ENCODE measurements at regions not wholly inside any gene's neighbourhood (a gene's known extent, or its start where the extent isn't known, plus 50 kb on each side); places are given as distances from the start of the nearest gene placed in this dataset.
"Not testable (repeated sequence)": the region's sequence is repeated elsewhere in the genome, so short reads cannot be mapped to it uniquely, and the experiment has no call there.

DNA sequence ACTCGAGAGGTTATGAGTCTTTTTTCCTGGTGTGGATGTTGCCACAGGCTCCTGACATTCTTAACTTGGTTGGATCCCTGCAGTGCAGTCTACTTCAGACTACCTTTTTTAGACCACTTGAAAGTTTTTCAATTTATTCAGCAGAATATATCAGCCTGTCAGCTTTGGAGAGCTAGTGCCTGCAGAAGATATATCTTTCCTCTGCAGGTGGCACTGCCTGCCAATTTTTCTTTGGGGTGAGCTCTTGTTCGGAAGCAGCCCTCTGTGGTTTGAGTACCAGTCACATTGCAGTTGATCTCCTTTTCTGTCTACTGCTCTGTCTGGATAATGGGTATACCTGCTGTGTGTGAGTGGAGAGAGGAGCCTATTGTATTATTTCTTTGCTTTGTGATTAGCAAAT lies 730.4 kb downstream of the PRIM2 start:
- intact Hi-C loops (cut with micrococcal nuclease); H3K9ac ChIP-seq (ENCODE audit: low read length); H3K36me3 ChIP-seq (ENCODE audit: low read depth, low read length); H4K20me1 ChIP-seq (ENCODE audit: low read length); H3K27me3 ChIP-seq (ENCODE audit: low read length); POLR2A ChIA-PET (ENCODE audit: unreplicated experiment); H3K27ac ChIP-seq (ENCODE audit: low read length); H3K9me2 ChIP-seq (replicated peaks; ENCODE audit: low read length); H3K79me2 ChIP-seq (ENCODE audit: low read length); H3K4me3 ChIP-seq (ENCODE audit: low read length); H3K4me2 ChIP-seq (ENCODE audit: low read length); H3K9me3 ChIP-seq (ENCODE audit: low read length); H3K4me1 ChIP-seq (ENCODE audit: insufficient read depth, low read length); BruUV-seq (replicated peaks); H2AFZ ChIP-seq (ENCODE audit: low read length); CTCF ChIA-PET; H3F3A ChIP-seq (ENCODE audit: low read length, unreplicated experiment): not testable (repeated sequence)
- DNase-seq, result peak; percentile 18
- peak; percentile 76 for ATAC-seq
- TF ChIP-seq, protein P1, sequence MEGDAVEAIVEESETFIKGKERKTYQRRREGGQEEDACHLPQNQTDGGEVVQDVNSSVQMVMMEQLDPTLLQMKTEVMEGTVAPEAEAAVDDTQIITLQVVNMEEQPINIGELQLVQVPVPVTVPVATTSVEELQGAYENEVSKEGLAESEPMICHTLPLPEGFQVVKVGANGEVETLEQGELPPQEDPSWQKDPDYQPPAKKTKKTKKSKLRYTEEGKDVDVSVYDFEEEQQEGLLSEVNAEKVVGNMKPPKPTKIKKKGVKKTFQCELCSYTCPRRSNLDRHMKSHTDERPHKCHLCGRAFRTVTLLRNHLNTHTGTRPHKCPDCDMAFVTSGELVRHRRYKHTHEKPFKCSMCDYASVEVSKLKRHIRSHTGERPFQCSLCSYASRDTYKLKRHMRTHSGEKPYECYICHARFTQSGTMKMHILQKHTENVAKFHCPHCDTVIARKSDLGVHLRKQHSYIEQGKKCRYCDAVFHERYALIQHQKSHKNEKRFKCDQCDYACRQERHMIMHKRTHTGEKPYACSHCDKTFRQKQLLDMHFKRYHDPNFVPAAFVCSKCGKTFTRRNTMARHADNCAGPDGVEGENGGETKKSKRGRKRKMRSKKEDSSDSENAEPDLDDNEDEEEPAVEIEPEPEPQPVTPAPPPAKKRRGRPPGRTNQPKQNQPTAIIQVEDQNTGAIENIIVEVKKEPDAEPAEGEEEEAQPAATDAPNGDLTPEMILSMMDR (conservative IDR thresholded peaks at IDR 0.05; ENCODE audit: low read depth, low read length), result peak; percentile 47; the same call in 1 of the 2 replicates

DNA sequence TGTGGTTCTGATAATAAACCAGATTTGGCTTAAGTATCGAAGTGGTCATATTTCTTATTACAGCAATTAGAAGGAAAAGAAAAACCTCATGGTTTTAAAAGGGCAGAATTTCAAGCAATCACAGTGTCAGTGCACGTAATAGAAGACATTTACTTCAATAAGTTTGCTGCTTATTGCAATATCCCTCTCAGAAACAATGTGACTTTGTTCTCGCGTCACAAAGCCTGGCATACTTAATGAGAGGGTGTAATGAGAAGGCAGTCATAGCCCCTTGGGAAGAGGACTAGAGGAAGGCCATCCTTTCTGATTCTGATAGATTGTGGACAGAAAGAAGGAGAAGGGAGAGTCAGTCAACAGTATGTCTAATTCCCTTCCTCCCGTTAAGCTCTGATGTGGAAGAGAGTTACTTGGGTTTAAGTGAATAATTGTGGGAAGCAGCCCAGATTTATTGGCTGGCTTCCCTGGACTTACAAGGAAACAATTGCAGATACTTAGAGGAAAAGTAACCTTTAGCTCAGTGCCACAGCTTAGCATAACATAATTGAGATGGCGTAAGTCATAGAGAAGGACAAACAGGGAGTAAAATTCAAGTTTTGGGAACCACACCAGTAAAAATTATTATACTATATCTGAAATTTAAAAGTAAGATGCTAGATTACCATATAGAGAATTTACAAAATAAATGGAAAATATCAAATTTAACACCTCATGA lies 738.2 kb downstream of the PRIM2 start:
- H3K79me2 ChIP-seq (ENCODE audit: low read length); H4K20me1 ChIP-seq (ENCODE audit: low read length); ATAC-seq; CTCF ChIA-PET; intact Hi-C loops (cut with micrococcal nuclease); H3K4me2 ChIP-seq (ENCODE audit: low read length); H3K4me3 ChIP-seq (ENCODE audit: low read length); H3K36me3 ChIP-seq (ENCODE audit: low read depth, low read length); H3K9ac ChIP-seq (ENCODE audit: low read length); H3K9me2 ChIP-seq (replicated peaks; ENCODE audit: low read length); H3K27me3 ChIP-seq (ENCODE audit: low read length); POLR2A ChIA-PET (ENCODE audit: unreplicated experiment); H3K27ac ChIP-seq (ENCODE audit: low read length); H3F3A ChIP-seq (ENCODE audit: low read length, unreplicated experiment); BruUV-seq (replicated peaks); DNase-seq; H3K4me1 ChIP-seq (ENCODE audit: insufficient read depth, low read length); H3K9me3 ChIP-seq (ENCODE audit: low read length); H2AFZ ChIP-seq (ENCODE audit: low read length): not testable (repeated sequence)

DNA sequence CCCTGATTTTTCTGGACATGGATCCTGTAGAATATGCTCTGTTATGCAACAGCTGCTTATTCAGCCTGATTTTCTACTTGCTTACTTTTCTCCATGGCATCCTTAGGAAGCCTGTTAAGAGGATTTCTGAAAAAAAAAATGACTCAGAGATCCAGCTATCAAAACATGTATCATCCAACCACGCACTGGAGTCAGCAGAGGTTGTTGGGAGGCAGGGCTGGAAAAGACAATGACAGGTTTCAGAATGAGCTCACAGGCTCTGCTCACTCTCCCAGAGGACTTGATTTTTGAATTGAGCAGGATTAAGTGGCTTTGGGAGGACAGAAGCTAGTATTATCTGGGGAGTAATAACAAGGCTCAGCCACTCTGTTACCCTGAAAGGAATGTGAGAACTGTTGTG lies 742.3 kb downstream of the PRIM2 start:
- ATAC-seq (peak; percentile 77), DNase-seq (peak; percentile 55)
- H2AFZ ChIP-seq (ENCODE audit: low read length); intact Hi-C loops (cut with micrococcal nuclease); H3K4me3 ChIP-seq (ENCODE audit: low read length); H3K9me3 ChIP-seq (ENCODE audit: low read length); H3K36me3 ChIP-seq (ENCODE audit: low read depth, low read length); H3K79me2 ChIP-seq (ENCODE audit: low read length); BruUV-seq (replicated peaks); POLR2A ChIA-PET (ENCODE audit: unreplicated experiment); H3F3A ChIP-seq (ENCODE audit: low read length, unreplicated experiment); H3K4me2 ChIP-seq (ENCODE audit: low read length); H4K20me1 ChIP-seq (ENCODE audit: low read length); H3K9ac ChIP-seq (ENCODE audit: low read length); H3K9me2 ChIP-seq (replicated peaks; ENCODE audit: low read length); CTCF ChIA-PET; H3K27ac ChIP-seq (ENCODE audit: low read length); H3K27me3 ChIP-seq (ENCODE audit: low read length); H3K4me1 ChIP-seq (ENCODE audit: insufficient read depth, low read length): not testable (repeated sequence)

DNA sequence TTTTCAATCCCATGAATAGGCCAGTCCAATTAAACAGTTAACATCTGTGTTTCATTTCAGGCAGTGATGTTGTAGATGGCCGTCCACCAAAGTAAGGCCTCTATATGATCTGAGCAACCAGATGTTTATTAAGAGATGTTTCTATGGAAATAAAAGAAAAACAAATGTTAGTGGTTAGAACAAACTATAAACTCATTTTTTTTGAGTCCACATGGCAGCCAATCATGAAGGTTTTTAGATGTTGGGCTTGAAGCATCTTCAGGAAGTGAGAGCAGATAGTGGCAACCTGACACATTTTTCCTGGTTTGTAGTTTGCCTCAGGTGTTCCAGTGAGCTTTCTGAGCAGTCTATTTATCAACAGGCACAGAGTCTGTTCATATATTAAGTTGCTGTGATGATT lies 746.1 kb downstream of the PRIM2 start:
- CTCF ChIA-PET; H3K9me2 ChIP-seq (replicated peaks; ENCODE audit: low read length): not testable (repeated sequence)

DNA sequence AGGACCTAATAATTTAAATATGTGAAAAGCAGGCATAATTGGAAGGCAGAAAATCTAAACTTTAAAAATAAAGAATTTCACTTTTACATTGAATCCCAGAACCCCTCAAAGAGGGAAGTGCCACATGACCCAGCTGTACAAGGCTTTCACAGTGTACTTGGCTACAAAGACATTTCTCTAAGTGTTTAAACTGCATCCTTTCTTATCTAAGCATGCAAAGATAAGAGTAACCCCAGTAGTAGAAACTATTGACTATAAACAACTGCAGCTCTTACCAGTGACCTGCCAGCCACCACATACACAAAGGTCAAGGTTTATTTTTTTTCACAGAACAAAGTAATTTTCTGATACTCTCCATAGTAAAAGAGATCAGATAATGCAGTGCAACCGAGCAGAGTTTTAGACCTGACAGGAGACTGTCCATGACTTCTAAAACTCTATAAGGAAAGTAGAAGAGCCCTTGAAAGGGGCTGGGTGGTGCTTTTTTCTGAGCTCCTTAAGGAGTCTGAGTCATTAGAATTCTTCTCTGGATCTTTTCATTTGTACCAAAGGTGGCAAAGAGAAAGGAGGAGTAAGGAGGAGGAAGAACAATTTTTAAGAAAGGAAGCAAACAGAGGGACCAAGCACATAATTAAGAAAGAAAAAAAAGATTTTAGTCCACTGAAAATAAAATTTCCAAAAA lies 750.6 kb downstream of the PRIM2 start:
- CTCF ChIA-PET; H3K9ac ChIP-seq (ENCODE audit: low read length); H3K79me2 ChIP-seq (ENCODE audit: low read length); DNase-seq; H3K36me3 ChIP-seq (ENCODE audit: low read depth, low read length); H3F3A ChIP-seq (ENCODE audit: low read length, unreplicated experiment); intact Hi-C loops (cut with micrococcal nuclease); POLR2A ChIA-PET (ENCODE audit: unreplicated experiment); BruUV-seq (replicated peaks); H3K4me3 ChIP-seq (ENCODE audit: low read length); H3K9me3 ChIP-seq (ENCODE audit: low read length); H3K4me2 ChIP-seq (ENCODE audit: low read length); H2AFZ ChIP-seq (ENCODE audit: low read length); H3K9me2 ChIP-seq (replicated peaks; ENCODE audit: low read length); H3K27me3 ChIP-seq (ENCODE audit: low read length); ATAC-seq; H3K27ac ChIP-seq (ENCODE audit: low read length); H4K20me1 ChIP-seq (ENCODE audit: low read length); H3K4me1 ChIP-seq (ENCODE audit: insufficient read depth, low read length): not testable (repeated sequence)

More for the DNA sequence above, 746.1 kb downstream of the PRIM2 start:
- BruUV-seq (replicated peaks); H3K9ac ChIP-seq (ENCODE audit: low read length); POLR2A ChIA-PET (ENCODE audit: unreplicated experiment); H3K27me3 ChIP-seq (ENCODE audit: low read length); H3F3A ChIP-seq (ENCODE audit: low read length, unreplicated experiment); H3K27ac ChIP-seq (ENCODE audit: low read length); H3K4me2 ChIP-seq (ENCODE audit: low read length); H4K20me1 ChIP-seq (ENCODE audit: low read length); intact Hi-C loops (cut with micrococcal nuclease); H3K4me1 ChIP-seq (ENCODE audit: insufficient read depth, low read length); H3K9me3 ChIP-seq (ENCODE audit: low read length); H2AFZ ChIP-seq (ENCODE audit: low read length); DNase-seq; H3K79me2 ChIP-seq (ENCODE audit: low read length); ATAC-seq; H3K4me3 ChIP-seq (ENCODE audit: low read length); H3K36me3 ChIP-seq (ENCODE audit: low read depth, low read length): not testable (repeated sequence)
